A549 (cell line): ENCODE measurements at regions not wholly inside any gene's neighbourhood (a gene's known extent, or its start where the extent isn't known, plus 50 kb on each side); places are given as distances from the start of the nearest gene placed in this dataset.

Experiments
- ATAC-seq, 2 experiments: fragments of 200-7000 bp in 1 of 2; fragments of >200 bp in 1 of 2; cut with Nextera tagmentation in 1 of 2; cut with Tn5 transposase in 1 of 2; 3 replicates each; pipeline versions ENCODE4 v1.8.0 to v1.9.1; 2018 to 2020; ENCODE audit warnings: mild to moderate bottlenecking in 1 of 2, moderate library complexity in 1 of 2
- CTCF ChIA-PET: fragments of 300-600 bp; sonication (Branson Sonifier 250); formaldehyde crosslinking; extraction: SDS; loops from one replicate; lab custom pipeline; 2021; ENCODE audit warnings: antibody characterized with exemption, inconsistent platforms; lab: Yijun Ruan, JAX
- POLR2A ChIA-PET: fragments of 350-600 bp; formaldehyde crosslinking; extraction: SDS; loops from one replicate; lab custom pipeline; 2021; ENCODE audit warnings: antibody characterized with exemption, inconsistent platforms; lab: Yijun Ruan, JAX
- DNase-seq, 2 experiments: peaks; one replicate each; pipeline versions ENCODE4 v3.0.0 to v3.0.0-alpha.2; 2011 to 2016; ENCODE audit warnings: low read depth in 1 of 2, low spot score in 1 of 2
- FAIRE-seq: peaks from 2 replicates; lab custom pipeline; 2011; peaks lifted over from hg19 to GRCh38; lab: Jason Lieb, UNC
- H3K27ac ChIP-seq, 2 experiments: fragments of >200 bp; sonication (Bioruptor Twin); formaldehyde crosslinking; 3 replicates each; pipeline ENCODE4 v1.5.1; 2016 to 2017
- H3K4me1 ChIP-seq: fragments of >200 bp; sonication (Bioruptor Twin); formaldehyde crosslinking; 3 replicates; pipeline ENCODE4 v1.6.1; 2016
- H3K4me2 ChIP-seq: fragments of >200 bp; sonication (Bioruptor Twin); formaldehyde crosslinking; 3 replicates; pipeline ENCODE4 v1.6.1; 2016
- H3K4me3 ChIP-seq: fragments of >200 bp; sonication (Bioruptor Twin); formaldehyde crosslinking; 3 replicates; pipeline ENCODE4 v1.5.1; 2016
- H3K9me3 ChIP-seq: fragments of >200 bp; sonication (Bioruptor Twin); formaldehyde crosslinking; 3 replicates; pipeline ENCODE4 v1.6.1; 2016
- FOSL2 ChIP-seq, 2 experiments: fragments of 450-650 bp in 1 of 2; fragments of >200 bp in 1 of 2; sonication (Bioruptor Twin) in 1 of 2; formaldehyde crosslinking; IDR thresholded peaks; 2 replicates each; pipeline versions ENCODE4 v1.5.0 to v1.6.1; 2016 to 2020; ENCODE audit warnings: mild to moderate bottlenecking in 1 of 2, moderate library complexity in 1 of 2
- GATA3 ChIP-seq: IDR thresholded peaks from 2 replicates; pipeline ENCODE4 v1.6.1; 2012; ENCODE audit warnings: borderline replicate concordance
- HDAC2 ChIP-seq: fragments of 200-600 bp; sonication (generic); IDR thresholded peaks from 2 replicates; pipeline ENCODE4 v1.6.1; 2016
- HOXB5 ChIP-seq: fragments of 250-450 bp; sonication (Bioruptor Pico); IDR thresholded peaks from 2 replicates; pipeline ENCODE4 v1.5.0; 2020; ENCODE audit warnings: mild to moderate bottlenecking, moderate library complexity
- MAZ ChIP-seq: fragments of 150-350 bp; IDR thresholded peaks from 2 replicates; pipeline ENCODE4 v1.6.1; 2014; ENCODE audit warnings: antibody characterized with exemption, low read depth, low read length, borderline replicate concordance
- NR3C1 ChIP-seq: fragments of >200 bp; sonication (Bioruptor Twin); formaldehyde crosslinking; IDR thresholded peaks from 3 replicates; pipeline ENCODE4 v1.6.1; 2017
- PHF8 ChIP-seq: fragments of 200-600 bp; sonication (generic); IDR thresholded peaks from 2 replicates; pipeline ENCODE4 v1.6.1; 2016; ENCODE audit warnings: low read depth, mild to moderate bottlenecking, antibody characterized with exemption, moderate library complexity, borderline replicate concordance
- REST ChIP-seq: fragments of 200-600 bp; sonication (generic); IDR thresholded peaks from 2 replicates; pipeline ENCODE4 v1.6.1; 2016; ENCODE audit warnings: antibody characterized with exemption, mild to moderate bottlenecking, moderate library complexity
- RNF2 ChIP-seq: fragments of 200-600 bp; sonication (generic); IDR thresholded peaks from 2 replicates; pipeline ENCODE4 v1.6.1; 2016; ENCODE audit warnings: low read depth, mild to moderate bottlenecking, antibody characterized with exemption, moderate library complexity, borderline replicate concordance
- WGBS: methylation state at CpG from one replicate; pipeline ENCODE4 v1.1.6; 2017; ENCODE audit errors: missing lambda C conversion rate; 5-methylcytosine and 5-hydroxymethylcytosine counted together
- TF ChIP-seq, protein P1 (sequence below): IDR thresholded peaks from 2 replicates; pipeline ENCODE4 v1.6.1; 2012; ENCODE audit warnings: low read depth, borderline replicate concordance

DNA sequence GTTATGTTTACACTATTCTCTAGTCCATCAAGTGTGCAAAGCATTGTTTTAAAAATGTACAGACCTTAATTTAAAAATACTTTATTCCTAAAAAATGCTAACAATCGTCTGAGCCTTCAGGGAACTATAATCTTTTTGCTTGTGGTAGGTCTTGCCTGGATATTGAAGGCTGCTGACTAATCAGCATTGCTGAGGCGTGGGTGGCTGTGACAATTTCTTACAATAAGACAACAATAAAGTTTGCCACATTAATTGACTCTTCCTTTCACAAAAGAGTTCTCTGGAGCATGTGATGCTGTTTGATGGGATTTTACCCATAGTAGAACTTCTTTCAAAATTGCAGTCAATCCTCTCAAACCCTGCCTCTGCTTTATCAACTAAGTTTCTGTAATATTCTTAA is 384.0 kb upstream of the TGFBR2 start:
- Histone ChIP-seq H3K4me3 (no peak overlapping the region), H3K27ac (peak overlapping the region in 1 of 2 experiments; percentile 22; a peak in 1 of 6 replicates), H3K4me2 (no peak overlapping the region), H3K9me3 (peaks cover 22% of the 10 kb centered on the region; the same call in 1 of the 3 replicates), H3K4me1 (peaks cover 16% of the 10 kb centered on the region)
- DNase-seq, result no peak
- ATAC-seq, result no peak
- FAIRE-seq, result no peak
- no peak for TF ChIP-seq MAZ
- no peak for TF ChIP-seq FOSL2 (IDR thresholded peaks at IDR 0.05)
- no peak for TF ChIP-seq FOSL2 (CRISPR knock-in tag; IDR thresholded peaks at IDR 0.05)
- TF ChIP-seq REST, result no peak
- no peak for TF ChIP-seq PHF8
- TF ChIP-seq RNF2, result no peak
- no peak for TF ChIP-seq GATA3
- TF ChIP-seq, protein P1, sequence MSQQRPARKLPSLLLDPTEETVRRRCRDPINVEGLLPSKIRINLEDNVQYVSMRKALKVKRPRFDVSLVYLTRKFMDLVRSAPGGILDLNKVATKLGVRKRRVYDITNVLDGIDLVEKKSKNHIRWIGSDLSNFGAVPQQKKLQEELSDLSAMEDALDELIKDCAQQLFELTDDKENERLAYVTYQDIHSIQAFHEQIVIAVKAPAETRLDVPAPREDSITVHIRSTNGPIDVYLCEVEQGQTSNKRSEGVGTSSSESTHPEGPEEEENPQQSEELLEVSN, result no peak
- ChIA-PET CTCF (interaction anchor here (1.2 kb wide), 1 partner anchor 180 kb away, joined by 3 read pairs; no protein-coding TSS in a partner anchor), POLR2A (no interaction called here)
- 76% methylated on average over 2 of the region's 2 CpGs for WGBS

- DNase-seq (no peak), ATAC-seq (no peak), FAIRE-seq (no peak)
- Histone ChIP-seq H3K27ac (peak overlapping the region in 1 of 2 experiments; percentile 92; a peak in 3 of 6 replicates), H3K9me3 (peaks cover 22% of the 10 kb centered on the region; the same call in 1 of the 3 replicates), H3K4me1 (peaks cover 31% of the 10 kb centered on the region), H3K4me2 (no peak overlapping the region), H3K4me3 (no peak overlapping the region)
- no peak for TF ChIP-seq HDAC2
- ChIA-PET POLR2A (no interaction called here), CTCF (interaction anchor here (1.1 kb wide), 2 partner anchors 16 to 26 kb away, joined by 3 read pairs; no protein-coding TSS in a partner anchor)
- 95% methylated on average over 2 of the region's 2 CpGs for WGBS
These were observed 381.4 kb upstream of the TGFBR2 start for GRCh38 chr3:30225021-30225420.

DNA sequence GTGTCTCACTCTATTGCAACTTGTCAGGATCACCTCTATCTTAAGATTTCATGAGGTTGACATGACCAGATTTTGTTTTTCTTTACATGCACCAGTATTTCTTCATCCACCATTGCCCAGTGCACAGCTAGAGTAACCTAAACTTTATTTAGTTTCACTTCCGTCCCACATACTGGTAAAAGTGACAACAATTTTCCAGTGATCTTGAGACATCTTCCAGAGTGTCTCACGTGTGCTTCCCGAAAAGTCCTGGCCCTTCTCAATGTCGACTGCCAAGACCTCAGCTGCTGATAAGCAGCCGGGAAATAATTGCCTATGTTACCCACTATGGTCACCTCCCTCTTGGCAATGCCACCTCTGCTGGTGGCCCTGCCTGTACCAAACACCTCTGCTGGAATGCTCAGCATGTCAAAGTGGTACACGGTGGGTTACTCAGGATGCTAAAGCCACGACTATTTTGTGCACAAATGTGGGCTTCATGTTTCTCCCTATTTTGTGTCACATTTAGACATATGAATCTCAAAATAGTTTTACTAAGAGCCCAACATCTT is 379.7 kb upstream of the TGFBR2 start:
- TF ChIP-seq NR3C1 (no peak), HOXB5 (no peak), MAZ (no peak)
- TF ChIP-seq, protein P1, result no peak
- WGBS, result 91% methylated on average over 7 of the region's 7 CpGs
- peaks cover 24% of the 10 kb centered on the region for H3K4me1 ChIP-seq
- FAIRE-seq (peak; percentile 67), ATAC-seq (no peak), DNase-seq (no peak)
- peaks cover 22% of the 10 kb centered on the region; the same call in 1 of the 3 replicates for H3K9me3 ChIP-seq
- no peak overlapping the region for H3K4me3 ChIP-seq
- H3K27ac ChIP-seq, result peak overlapping the region; percentile 92 to 93
- peak overlapping the region; percentile 41; the same call in 2 of the 3 replicates for H3K4me2 ChIP-seq
- POLR2A ChIA-PET, result no interaction called here
- CTCF ChIA-PET, result interaction anchor here (1.3 to 1.8 kb wide), 2 partner anchors 115 to 466 kb away, joined by 4 to 6 read pairs; no protein-coding TSS in a partner anchor
